ENCODE measurements at regions not wholly inside any gene's neighbourhood (a gene's known extent, or its start where the extent isn't known, plus 50 kb on each side); places are given as distances from the start of the nearest gene placed in this dataset.
"Not testable (repeated sequence)": the region's sequence is repeated elsewhere in the genome, so short reads cannot be mapped to it uniquely, and the experiment has no call there.

GRCh38 chr17:52696362-52696761 lies 537.8 kb upstream of the CA10 start:
- DNase-seq: no peak

- no peak for DNase-seq
Measured at GRCh38 chr17:52686140-52686539, 527.6 kb upstream of the CA10 start.

GRCh38 chr17:52681480-52681879 lies 523.0 kb upstream of the CA10 start:
- DNase-seq: peak; percentile 87 to 91

- no peak for DNase-seq
Measured at GRCh38 chr17:52678211-52678610, 519.7 kb upstream of the CA10 start.

GRCh38 chr17:52674686-52675085 lies 516.2 kb upstream of the CA10 start:
- DNase-seq: no peak

- no peak for DNase-seq
Measured at GRCh38 chr17:52673791-52674190, 515.3 kb upstream of the CA10 start.

- DNase-seq: no peak
Measured at GRCh38 chr17:52666264-52666663, 507.8 kb upstream of the CA10 start.

- no peak for DNase-seq
Measured at GRCh38 chr17:52660692-52661091, 502.2 kb upstream of the CA10 start.

GRCh38 chr17:52653014-52653413 lies 494.5 kb upstream of the CA10 start:
- DNase-seq: no peak

- no peak for DNase-seq
Measured at GRCh38 chr17:52648995-52649394, 490.5 kb upstream of the CA10 start.

- no peak for DNase-seq
Measured at GRCh38 chr17:52647411-52647810, 488.9 kb upstream of the CA10 start.

- DNase-seq: no peak
Measured at GRCh38 chr17:52636443-52636842, 477.9 kb upstream of the CA10 start.

GRCh38 chr17:52606590-52606989 lies 448.1 kb upstream of the CA10 start:
- DNase-seq: no peak

- DNase-seq: no peak
Measured at GRCh38 chr17:52606098-52606497, 447.6 kb upstream of the CA10 start.

GRCh38 chr17:52604105-52604504 lies 445.6 kb upstream of the CA10 start:
- DNase-seq: no peak

GRCh38 chr17:52597452-52598215 lies 439.1 kb upstream of the CA10 start:
- not testable (repeated sequence) for DNase-seq

- DNase-seq: no peak
Measured at GRCh38 chr17:52594516-52594915, 436.0 kb upstream of the CA10 start.

GRCh38 chr17:52546990-52547389 lies 388.5 kb upstream of the CA10 start:
- no peak for DNase-seq

GRCh38 chr17:52546493-52546892 lies 388.0 kb upstream of the CA10 start:
- DNase-seq: no peak

GRCh38 chr17:52537421-52537820 lies 378.9 kb upstream of the CA10 start:
- DNase-seq: no peak

- DNase-seq: no peak
Measured at GRCh38 chr17:52536489-52536888, 378.0 kb upstream of the CA10 start.

- no peak for DNase-seq
Measured at GRCh38 chr17:52532373-52532772, 373.9 kb upstream of the CA10 start.

GRCh38 chr17:52524096-52524637 lies 365.7 kb upstream of the CA10 start:
- no peak for DNase-seq

GRCh38 chr17:52517176-52517575 lies 358.7 kb upstream of the CA10 start:
- no peak for DNase-seq

GRCh38 chr17:52515927-52516326 lies 357.4 kb upstream of the CA10 start:
- no peak for DNase-seq

Data from NCI-H1930 (cell line).